Loucy (cell line): ENCODE measurements at regions not wholly inside any gene's neighbourhood (a gene's known extent, or its start where the extent isn't known, plus 50 kb on each side); places are given as distances from the start of the nearest gene placed in this dataset.
"Not testable (repeated sequence)": the region's sequence is repeated elsewhere in the genome, so short reads cannot be mapped to it uniquely, and the experiment has no call there.

Experiments
- H2AFZ ChIP-seq: fragments of 200-600 bp; sonication (generic); 2 replicates; pipeline ENCODE4 v1.6.0; 2016; ENCODE audit warnings: antibody characterized with exemption, mild to moderate bottlenecking, low read length, moderate library complexity
- H3F3A ChIP-seq: fragments of 200-600 bp; 2 replicates; pipeline ENCODE4 v1.6.0; 2016; ENCODE audit warnings: antibody characterized with exemption, low read depth, mild to moderate bottlenecking
- H3K27me3 ChIP-seq: fragments of 200-600 bp; sonication (generic); 2 replicates; pipeline ENCODE4 v1.6.1; 2014; ENCODE audit warnings: low read length, mild to moderate bottlenecking; ENCODE audit not compliant: insufficient read depth, poor library complexity, severe bottlenecking
- H3K36me3 ChIP-seq: fragments of 200-600 bp; sonication (generic); 2 replicates; pipeline ENCODE4 v1.6.1; 2016; ENCODE audit warnings: low read length; ENCODE audit not compliant: insufficient read depth
- H3K4me1 ChIP-seq: fragments of 200-600 bp; sonication (generic); 2 replicates; pipeline ENCODE4 v1.5.1; 2014; ENCODE audit warnings: low read length, mild to moderate bottlenecking; ENCODE audit not compliant: insufficient read depth, poor library complexity, severe bottlenecking
- H3K4me2 ChIP-seq: fragments of 200-600 bp; sonication (generic); 2 replicates; pipeline ENCODE4 v1.6.0; 2014; ENCODE audit warnings: antibody characterized with exemption, low read length, low read depth, mild to moderate bottlenecking; ENCODE audit not compliant: poor library complexity, severe bottlenecking
- H3K4me3 ChIP-seq: fragments of 200-600 bp; sonication (generic); 2 replicates; pipeline ENCODE4 v1.5.1; 2014; ENCODE audit warnings: low read length, mild to moderate bottlenecking, mixed read lengths; ENCODE audit not compliant: poor library complexity, severe bottlenecking
- H3K79me2 ChIP-seq: fragments of 200-600 bp; sonication (generic); 2 replicates; pipeline ENCODE4 v1.6.1; 2014; ENCODE audit warnings: low read length; ENCODE audit not compliant: insufficient read depth
- H3K9ac ChIP-seq: fragments of 200-600 bp; sonication (generic); 2 replicates; pipeline ENCODE4 v1.6.0; 2014; ENCODE audit warnings: mild to moderate bottlenecking, low read depth, low read length, moderate library complexity; ENCODE audit not compliant: poor library complexity, severe bottlenecking
- H3K9me2 ChIP-seq: fragments of 200-600 bp; sonication (generic); replicated peaks from 2 replicates; pipeline ENCODE4 v1.6.1; 2016; ENCODE audit warnings: low read depth, low read length, mixed read lengths
- H3K9me3 ChIP-seq: fragments of 200-600 bp; sonication (generic); 2 replicates; pipeline ENCODE4 v1.6.1; 2014; ENCODE audit warnings: mild to moderate bottlenecking, antibody characterized with exemption, low read length, low read depth; ENCODE audit not compliant: insufficient read depth
- H4K20me1 ChIP-seq: fragments of 200-600 bp; sonication (generic); 2 replicates; pipeline ENCODE4 v1.6.0; 2014; ENCODE audit warnings: antibody characterized with exemption, low read length, mild to moderate bottlenecking; ENCODE audit not compliant: insufficient read depth, poor library complexity, severe bottlenecking
- EZH2phosphoT487 ChIP-seq: fragments of 200-600 bp; IDR thresholded peaks from 2 replicates; pipeline ENCODE4 v1.6.1; 2018; ENCODE audit warnings: antibody characterized with exemption, mild to moderate bottlenecking, moderate library complexity, borderline replicate concordance
- TF ChIP-seq, protein P1 (sequence below): fragments of 200-600 bp; sonication (generic); conservative IDR thresholded peaks from 2 replicates; pipeline ENCODE4 v1.5.1; 2014; ENCODE audit warnings: mild to moderate bottlenecking, antibody characterized with exemption, low read length

DNA sequence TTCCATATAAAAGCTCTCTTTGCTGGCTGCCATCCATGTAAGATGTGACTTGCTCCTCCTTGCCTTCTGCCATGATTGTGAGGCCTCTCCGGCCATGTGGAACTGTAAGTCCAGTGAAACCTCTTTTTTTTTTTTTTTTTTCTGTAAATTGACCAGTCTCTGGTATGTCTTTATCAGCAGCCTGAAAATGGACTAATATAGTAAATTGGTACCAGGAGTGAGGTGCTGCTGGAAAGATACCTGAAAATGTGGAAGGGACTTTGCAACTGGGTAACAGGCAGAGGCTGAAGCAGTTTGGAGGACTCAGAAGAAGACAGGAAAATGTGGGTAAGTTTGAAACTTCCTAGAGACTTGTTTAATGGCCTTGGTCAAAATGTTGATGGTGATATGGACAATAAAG lies 124.3 kb upstream of the AADAT start:
- Histone ChIP-seq H3K4me3 (no peak overlapping the region), H3K27me3 (no peaks in the 10 kb centered on the region), H3K9me2 (no peaks in the 10 kb centered on the region), H3K9me3 (peaks cover 3% of the 10 kb centered on the region; the same call in 1 of the 2 replicates), H3K9ac (no peak overlapping the region), H3K4me1 (no peaks in the 10 kb centered on the region), H3K79me2 (no peaks in the 10 kb centered on the region), H3F3A (no peaks in the 10 kb centered on the region), H3K4me2 (no peak overlapping the region), H3K36me3 (no peaks in the 10 kb centered on the region), H4K20me1 (no peaks in the 10 kb centered on the region), H2AFZ (no peak overlapping the region)
- TF ChIP-seq EZH2phosphoT487, result no peak
- TF ChIP-seq, protein P1, sequence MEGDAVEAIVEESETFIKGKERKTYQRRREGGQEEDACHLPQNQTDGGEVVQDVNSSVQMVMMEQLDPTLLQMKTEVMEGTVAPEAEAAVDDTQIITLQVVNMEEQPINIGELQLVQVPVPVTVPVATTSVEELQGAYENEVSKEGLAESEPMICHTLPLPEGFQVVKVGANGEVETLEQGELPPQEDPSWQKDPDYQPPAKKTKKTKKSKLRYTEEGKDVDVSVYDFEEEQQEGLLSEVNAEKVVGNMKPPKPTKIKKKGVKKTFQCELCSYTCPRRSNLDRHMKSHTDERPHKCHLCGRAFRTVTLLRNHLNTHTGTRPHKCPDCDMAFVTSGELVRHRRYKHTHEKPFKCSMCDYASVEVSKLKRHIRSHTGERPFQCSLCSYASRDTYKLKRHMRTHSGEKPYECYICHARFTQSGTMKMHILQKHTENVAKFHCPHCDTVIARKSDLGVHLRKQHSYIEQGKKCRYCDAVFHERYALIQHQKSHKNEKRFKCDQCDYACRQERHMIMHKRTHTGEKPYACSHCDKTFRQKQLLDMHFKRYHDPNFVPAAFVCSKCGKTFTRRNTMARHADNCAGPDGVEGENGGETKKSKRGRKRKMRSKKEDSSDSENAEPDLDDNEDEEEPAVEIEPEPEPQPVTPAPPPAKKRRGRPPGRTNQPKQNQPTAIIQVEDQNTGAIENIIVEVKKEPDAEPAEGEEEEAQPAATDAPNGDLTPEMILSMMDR, result no peak

DNA sequence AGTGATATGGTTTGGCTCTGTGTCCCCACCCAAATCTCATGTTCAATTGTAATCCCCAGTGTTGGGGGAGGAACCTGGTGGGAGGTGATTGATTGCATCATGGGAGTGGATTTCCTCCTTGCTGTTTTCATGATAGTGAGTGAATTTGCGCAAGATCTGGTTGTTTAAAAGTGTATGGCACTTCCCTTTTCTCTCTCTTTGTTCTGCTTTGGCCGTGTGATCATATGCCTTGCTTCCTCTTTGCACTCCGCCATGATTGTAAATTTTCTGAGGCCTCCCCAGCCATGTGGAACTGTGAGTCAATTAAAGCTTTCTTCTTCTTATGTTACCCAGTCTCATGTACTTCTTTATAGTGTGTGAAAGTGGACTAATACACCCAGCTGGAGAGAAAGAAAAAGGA lies 113.0 kb upstream of the AADAT start:
- no peak overlapping the region for H3K4me3 ChIP-seq
- H3K9ac ChIP-seq, result no peak overlapping the region
- no peaks in the 10 kb centered on the region for H3K36me3 ChIP-seq
- no peaks in the 10 kb centered on the region for H4K20me1 ChIP-seq
- H3K9me2 ChIP-seq, result no peaks in the 10 kb centered on the region
- no peaks in the 10 kb centered on the region for H3K79me2 ChIP-seq
- TF ChIP-seq, protein P1, result no peak
- no peak for TF ChIP-seq EZH2phosphoT487
- no peaks in the 10 kb centered on the region for H3K4me1 ChIP-seq
- no peak overlapping the region for H3K4me2 ChIP-seq
- H3K9me3 ChIP-seq, result no peaks in the 10 kb centered on the region
- H2AFZ ChIP-seq, result no peak overlapping the region
- no peaks in the 10 kb centered on the region for H3K27me3 ChIP-seq
- H3F3A ChIP-seq, result no peaks in the 10 kb centered on the region

DNA sequence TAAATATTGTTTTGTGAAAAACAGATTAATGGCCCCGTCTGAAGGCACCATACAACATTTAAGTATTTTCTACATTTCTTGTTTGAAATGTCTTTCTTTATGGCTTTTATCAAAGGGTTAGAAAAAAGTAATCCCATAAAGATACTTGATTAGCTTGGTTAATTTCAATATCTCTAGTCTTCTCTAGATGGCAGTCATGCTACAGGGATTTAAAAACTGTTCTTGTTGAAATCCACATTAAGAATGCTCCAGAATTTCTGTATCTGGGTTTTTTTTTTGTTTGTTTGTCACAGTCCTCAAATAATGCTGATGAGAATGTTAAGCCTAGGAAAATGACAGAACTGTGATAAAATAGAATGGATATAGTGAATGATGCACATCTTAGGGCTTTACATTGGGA lies 109.0 kb upstream of the AADAT start:
- Histone ChIP-seq H3K4me1 (no peaks in the 10 kb centered on the region), H4K20me1 (no peaks in the 10 kb centered on the region), H3K9ac (no peak overlapping the region), H3K9me3 (no peaks in the 10 kb centered on the region), H3F3A (no peaks in the 10 kb centered on the region), H2AFZ (no peak overlapping the region), H3K4me3 (no peak overlapping the region), H3K4me2 (no peak overlapping the region), H3K9me2 (no peaks in the 10 kb centered on the region), H3K36me3 (no peaks in the 10 kb centered on the region), H3K79me2 (no peaks in the 10 kb centered on the region), H3K27me3 (no peaks in the 10 kb centered on the region)
- TF ChIP-seq EZH2phosphoT487, result no peak
- TF ChIP-seq, protein P1, result 0 out of 2 replicates have a peak, but pooled peaks have one; percentile 21

DNA sequence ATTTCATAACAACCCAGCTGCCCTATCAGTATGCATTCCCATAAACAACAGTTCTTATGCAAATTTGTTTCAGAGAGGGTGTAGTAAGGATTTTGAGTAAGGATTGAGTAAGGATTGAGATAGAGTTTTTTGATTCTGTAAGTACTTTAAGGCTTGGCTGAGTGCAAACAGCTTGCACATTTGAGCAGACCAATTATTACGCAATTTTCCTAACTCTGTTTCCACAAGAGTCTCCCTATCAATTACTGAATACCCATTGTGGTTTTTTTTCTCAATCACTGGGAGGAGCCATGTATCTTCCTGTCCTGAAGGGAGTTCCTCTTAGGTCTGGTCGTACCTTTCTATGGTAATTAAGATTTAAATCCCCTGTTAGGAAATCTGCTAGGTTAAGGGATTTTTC lies 105.0 kb upstream of the AADAT start:
- not testable (repeated sequence) for H3F3A ChIP-seq, H3K9ac ChIP-seq, H3K4me1 ChIP-seq, H3K9me2 ChIP-seq, H3K4me3 ChIP-seq, H3K9me3 ChIP-seq, H3K4me2 ChIP-seq, H3K36me3 ChIP-seq, H3K27me3 ChIP-seq, H2AFZ ChIP-seq, H3K79me2 ChIP-seq, H4K20me1 ChIP-seq
